GM03348 (cell line): ENCODE measurements at regions not wholly inside any gene's neighbourhood (a gene's known extent, or its start where the extent isn't known, plus 50 kb on each side); places are given as distances from the start of the nearest gene placed in this dataset.
A peak's percentile ranks its signal among the peaks of the same experiment; 100 is the strongest.

Experiments
- DNase-seq: peaks from one replicate; pipeline ENCODE4 v3.0.0; 2012; ENCODE audit warnings: low spot score

- DNase-seq = no peak
Observed at GRCh38 chr5:175765858-175766257, 105.5 kb upstream of the CPLX2 start.

- no peak for DNase-seq
Observed at GRCh38 chr5:175766963-175767362, 104.4 kb upstream of the CPLX2 start.

- DNase-seq = no peak
Observed at GRCh38 chr5:175772747-175773533, 98.4 kb upstream of the CPLX2 start.

GRCh38 chr5:175773534-175774070 lies 97.8 kb upstream of the CPLX2 start:
- no peak for DNase-seq

- no peak for DNase-seq
Observed at GRCh38 chr5:175775416-175775815, 96.0 kb upstream of the CPLX2 start.

GRCh38 chr5:175778951-175779503 lies 92.4 kb upstream of the CPLX2 start:
- DNase-seq = no peak

GRCh38 chr5:175783739-175784138 lies 87.6 kb upstream of the CPLX2 start:
- no peak for DNase-seq

- no peak for DNase-seq
Observed at GRCh38 chr5:175784230-175784629, 87.1 kb upstream of the CPLX2 start.

- DNase-seq = no peak
Observed at GRCh38 chr5:175785681-175786080, 85.7 kb upstream of the CPLX2 start.

- DNase-seq = no peak
Observed at GRCh38 chr5:175788155-175788787, 83.1 kb upstream of the CPLX2 start.

- DNase-seq = no peak
Observed at GRCh38 chr5:175789670-175790069, 81.7 kb upstream of the CPLX2 start.

GRCh38 chr5:175790796-175791195 lies 80.6 kb upstream of the CPLX2 start:
- DNase-seq = no peak

- no peak for DNase-seq
Observed at GRCh38 chr5:175795959-175796358, 75.4 kb upstream of the CPLX2 start.

- DNase-seq = peak; percentile 95
Observed at GRCh38 chr5:175796536-175797499, 74.6 kb upstream of the CPLX2 start.

- DNase-seq = no peak
Observed at GRCh38 chr5:175797521-175798038, 73.8 kb upstream of the CPLX2 start.

GRCh38 chr5:175798626-175799025 lies 72.8 kb upstream of the CPLX2 start:
- no peak for DNase-seq

GRCh38 chr5:175800656-175801081 lies 70.7 kb upstream of the CPLX2 start:
- no peak for DNase-seq

- no peak for DNase-seq
Observed at GRCh38 chr5:175802361-175802760, 69.0 kb upstream of the CPLX2 start.

- no peak for DNase-seq
Observed at GRCh38 chr5:175803254-175803653, 68.1 kb upstream of the CPLX2 start.

GRCh38 chr5:175803736-175804454 lies 67.5 kb upstream of the CPLX2 start:
- no peak for DNase-seq
